MM.1S (cell line): ENCODE measurements at regions not wholly inside any gene's neighbourhood (a gene's known extent, or its start where the extent isn't known, plus 50 kb on each side); places are given as distances from the start of the nearest gene placed in this dataset.

ENCODE experiments used
- EZH2phosphoT487 ChIP-seq: fragments of 300-600 bp; sonication (generic); IDR thresholded peaks from 2 replicates; pipeline ENCODE4 v1.6.1; 2018; ENCODE audit warnings: antibody characterized with exemption, low read length
- TF ChIP-seq, protein P1 (sequence below): fragments of 300-600 bp; sonication (generic); IDR thresholded peaks from 2 replicates; pipeline ENCODE4 v1.5.1; 2016; ENCODE audit warnings: antibody characterized with exemption, low read length, mixed read lengths

DNA sequence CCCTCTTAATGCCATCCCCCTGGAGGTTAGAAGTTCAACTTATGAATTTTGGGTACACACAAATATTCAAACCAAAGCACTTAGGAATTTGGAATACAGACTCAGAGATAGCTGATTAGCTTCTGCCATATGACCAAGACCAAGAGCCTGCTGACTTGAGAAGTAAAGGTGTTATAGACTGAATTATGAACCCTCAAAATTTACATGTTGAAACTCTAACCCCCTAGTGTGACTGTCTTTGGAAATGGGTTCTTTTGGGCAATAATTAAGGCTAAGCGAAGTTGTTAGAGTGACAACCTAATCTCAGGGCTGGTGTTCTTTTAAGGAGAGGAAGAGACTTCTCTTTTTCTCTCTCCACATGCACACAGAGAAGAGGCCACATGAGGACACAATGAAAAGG lies 151.2 kb downstream of the COX18 start:
- TF ChIP-seq, protein P1, sequence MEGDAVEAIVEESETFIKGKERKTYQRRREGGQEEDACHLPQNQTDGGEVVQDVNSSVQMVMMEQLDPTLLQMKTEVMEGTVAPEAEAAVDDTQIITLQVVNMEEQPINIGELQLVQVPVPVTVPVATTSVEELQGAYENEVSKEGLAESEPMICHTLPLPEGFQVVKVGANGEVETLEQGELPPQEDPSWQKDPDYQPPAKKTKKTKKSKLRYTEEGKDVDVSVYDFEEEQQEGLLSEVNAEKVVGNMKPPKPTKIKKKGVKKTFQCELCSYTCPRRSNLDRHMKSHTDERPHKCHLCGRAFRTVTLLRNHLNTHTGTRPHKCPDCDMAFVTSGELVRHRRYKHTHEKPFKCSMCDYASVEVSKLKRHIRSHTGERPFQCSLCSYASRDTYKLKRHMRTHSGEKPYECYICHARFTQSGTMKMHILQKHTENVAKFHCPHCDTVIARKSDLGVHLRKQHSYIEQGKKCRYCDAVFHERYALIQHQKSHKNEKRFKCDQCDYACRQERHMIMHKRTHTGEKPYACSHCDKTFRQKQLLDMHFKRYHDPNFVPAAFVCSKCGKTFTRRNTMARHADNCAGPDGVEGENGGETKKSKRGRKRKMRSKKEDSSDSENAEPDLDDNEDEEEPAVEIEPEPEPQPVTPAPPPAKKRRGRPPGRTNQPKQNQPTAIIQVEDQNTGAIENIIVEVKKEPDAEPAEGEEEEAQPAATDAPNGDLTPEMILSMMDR, result no peak
- TF ChIP-seq EZH2phosphoT487, result no peak
